ENCODE measurements at regions not wholly inside any gene's neighbourhood (a gene's known extent, or its start where the extent isn't known, plus 50 kb on each side); places are given as distances from the start of the nearest gene placed in this dataset.

DNA sequence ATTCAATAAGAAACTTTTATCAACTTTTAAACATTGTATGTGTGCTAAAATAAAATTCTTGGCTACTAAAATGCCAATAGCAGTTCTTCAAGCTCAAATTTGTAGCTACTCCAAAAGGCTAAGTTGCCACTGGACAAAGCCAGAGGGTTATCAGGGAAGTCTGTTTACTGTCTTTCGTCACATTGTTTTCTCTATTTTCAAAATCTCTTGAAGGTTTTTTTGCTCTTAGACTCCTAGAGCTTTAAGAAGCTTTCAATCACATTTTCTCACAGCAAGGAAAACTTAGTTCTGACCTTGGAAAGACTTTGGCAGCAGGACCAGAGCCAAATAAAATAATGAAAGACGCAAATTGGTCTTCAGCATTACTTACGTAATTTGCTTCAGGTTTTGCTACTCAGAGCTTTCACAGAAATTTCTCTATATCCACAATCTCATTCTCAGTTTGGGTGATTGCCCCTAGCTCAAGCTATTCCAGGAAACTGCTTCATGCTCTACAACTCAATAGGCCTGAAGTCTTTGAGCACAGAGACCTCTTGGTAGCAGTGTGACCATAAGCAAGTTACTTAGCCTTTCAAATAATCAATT lies 257.7 kb downstream of the GABRG2 start:
- H3K4me2 ChIP-seq (ENCODE audit: insufficient read depth, low read length): no peak overlapping the region
- no peak overlapping the region for H2AFZ ChIP-seq (ENCODE audit: low read length)
- H3K4me3 ChIP-seq (ENCODE audit: insufficient read depth, low read length): no peak overlapping the region
- no peaks in the 10 kb centered on the region for H3K36me3 ChIP-seq (ENCODE audit: insufficient read depth, low read length)
- H3K9me3 ChIP-seq (ENCODE audit: low read depth, low read length): no peaks in the 10 kb centered on the region
- H4K20me1 ChIP-seq (ENCODE audit: insufficient read depth, low read length): no peaks in the 10 kb centered on the region
- no peak for DNase-seq (ENCODE audit: insufficient read length, low spot score, missing footprints)
- TF ChIP-seq, protein P1, sequence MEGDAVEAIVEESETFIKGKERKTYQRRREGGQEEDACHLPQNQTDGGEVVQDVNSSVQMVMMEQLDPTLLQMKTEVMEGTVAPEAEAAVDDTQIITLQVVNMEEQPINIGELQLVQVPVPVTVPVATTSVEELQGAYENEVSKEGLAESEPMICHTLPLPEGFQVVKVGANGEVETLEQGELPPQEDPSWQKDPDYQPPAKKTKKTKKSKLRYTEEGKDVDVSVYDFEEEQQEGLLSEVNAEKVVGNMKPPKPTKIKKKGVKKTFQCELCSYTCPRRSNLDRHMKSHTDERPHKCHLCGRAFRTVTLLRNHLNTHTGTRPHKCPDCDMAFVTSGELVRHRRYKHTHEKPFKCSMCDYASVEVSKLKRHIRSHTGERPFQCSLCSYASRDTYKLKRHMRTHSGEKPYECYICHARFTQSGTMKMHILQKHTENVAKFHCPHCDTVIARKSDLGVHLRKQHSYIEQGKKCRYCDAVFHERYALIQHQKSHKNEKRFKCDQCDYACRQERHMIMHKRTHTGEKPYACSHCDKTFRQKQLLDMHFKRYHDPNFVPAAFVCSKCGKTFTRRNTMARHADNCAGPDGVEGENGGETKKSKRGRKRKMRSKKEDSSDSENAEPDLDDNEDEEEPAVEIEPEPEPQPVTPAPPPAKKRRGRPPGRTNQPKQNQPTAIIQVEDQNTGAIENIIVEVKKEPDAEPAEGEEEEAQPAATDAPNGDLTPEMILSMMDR (IDR thresholded peaks at IDR 0.05; ENCODE audit: extremely low read depth, low read depth, low read length): no peak
- no peaks in the 10 kb centered on the region for H3K4me1 ChIP-seq (ENCODE audit: insufficient read depth, low read length)
- H3K27me3 ChIP-seq (ENCODE audit: insufficient read depth, low read length): no peaks in the 10 kb centered on the region
- H3K79me2 ChIP-seq (ENCODE audit: insufficient read depth, low read length): no peaks in the 10 kb centered on the region
- no peak overlapping the region for H3K27ac ChIP-seq (ENCODE audit: low read depth, low read length)

DNA sequence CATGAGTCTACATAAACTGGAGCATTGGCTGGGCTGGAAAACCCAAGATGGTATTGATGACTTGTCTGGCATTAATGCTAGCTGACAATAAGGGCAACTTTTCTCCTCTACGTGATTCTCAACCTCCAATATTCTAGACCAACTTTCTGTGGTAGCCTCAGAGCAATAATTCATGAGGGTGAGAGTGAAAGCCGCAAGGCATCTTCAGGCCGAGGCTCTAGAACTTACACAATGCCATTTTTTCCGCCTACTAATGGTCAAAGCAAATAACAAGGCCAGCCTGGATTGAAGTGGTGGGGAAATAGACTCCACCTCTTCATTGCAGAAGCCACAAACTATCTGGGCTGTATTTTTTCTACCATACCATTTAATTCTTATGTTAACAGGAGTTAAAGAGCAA lies 267.4 kb downstream of the GABRG2 start:
- H3K4me2 ChIP-seq (ENCODE audit: insufficient read depth, low read length): no peak overlapping the region
- no peaks in the 10 kb centered on the region for H3K4me1 ChIP-seq (ENCODE audit: insufficient read depth, low read length)
- no peaks in the 10 kb centered on the region for H4K20me1 ChIP-seq (ENCODE audit: insufficient read depth, low read length)

DNA sequence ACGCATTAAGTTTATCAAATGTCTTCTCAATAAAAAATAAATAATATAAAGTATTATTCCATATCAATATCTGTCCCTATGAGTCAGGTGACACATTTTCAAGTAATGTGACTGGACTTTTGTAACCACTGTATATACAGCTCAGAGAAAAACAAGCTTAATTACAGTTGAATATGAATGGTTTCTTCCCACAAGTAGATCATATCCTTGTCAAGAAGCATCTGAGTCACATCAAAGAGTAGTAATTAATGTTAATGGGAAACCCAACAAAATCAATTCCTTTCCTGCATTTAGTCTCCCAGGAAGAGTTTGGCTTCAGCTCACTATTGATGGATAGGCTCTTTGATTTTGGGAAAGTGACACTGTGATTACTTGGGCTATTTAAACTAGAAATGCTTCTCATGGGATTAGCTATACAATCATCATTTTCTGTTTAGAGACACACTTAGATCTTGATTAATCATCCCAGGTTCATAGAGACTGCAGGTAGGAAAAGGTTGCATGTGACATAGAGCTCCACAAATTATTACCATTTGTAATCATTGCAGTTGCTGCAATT lies 292.9 kb downstream of the GABRG2 start:
- no peaks in the 10 kb centered on the region for H3K27me3 ChIP-seq (ENCODE audit: insufficient read depth, low read length)
- no peak for DNase-seq (ENCODE audit: insufficient read length, low spot score, missing footprints)
- no peaks in the 10 kb centered on the region for H3K79me2 ChIP-seq (ENCODE audit: insufficient read depth, low read length)
- TF ChIP-seq, protein P1 (IDR thresholded peaks at IDR 0.05; ENCODE audit: extremely low read depth, low read depth, low read length): no peak
- H3K36me3 ChIP-seq (ENCODE audit: insufficient read depth, low read length): no peaks in the 10 kb centered on the region
- no peak overlapping the region for H3K4me3 ChIP-seq (ENCODE audit: insufficient read depth, low read length)
- no peak overlapping the region for H3K27ac ChIP-seq (ENCODE audit: low read depth, low read length)
- H3K4me2 ChIP-seq (ENCODE audit: insufficient read depth, low read length): no peak overlapping the region
- H2AFZ ChIP-seq (ENCODE audit: low read length): no peak overlapping the region
- no peaks in the 10 kb centered on the region for H4K20me1 ChIP-seq (ENCODE audit: insufficient read depth, low read length)
- no peaks in the 10 kb centered on the region for H3K4me1 ChIP-seq (ENCODE audit: insufficient read depth, low read length)
- no peaks in the 10 kb centered on the region for H3K9me3 ChIP-seq (ENCODE audit: low read depth, low read length)

More for the DNA sequence above, 267.4 kb downstream of the GABRG2 start:
- no peaks in the 10 kb centered on the region for H3K36me3 ChIP-seq (ENCODE audit: insufficient read depth, low read length)
- no peak overlapping the region for H2AFZ ChIP-seq (ENCODE audit: low read length)
- no peaks in the 10 kb centered on the region for H3K27me3 ChIP-seq (ENCODE audit: insufficient read depth, low read length)
- no peak overlapping the region for H3K27ac ChIP-seq (ENCODE audit: low read depth, low read length)
- H3K9me3 ChIP-seq (ENCODE audit: low read depth, low read length): peaks cover 3% of the 10 kb centered on the region
- TF ChIP-seq, protein P1 (IDR thresholded peaks at IDR 0.05; ENCODE audit: extremely low read depth, low read depth, low read length): no peak
- no peaks in the 10 kb centered on the region for H3K79me2 ChIP-seq (ENCODE audit: insufficient read depth, low read length)
- no peak for DNase-seq (ENCODE audit: insufficient read length, low spot score, missing footprints)
- no peak overlapping the region for H3K4me3 ChIP-seq (ENCODE audit: insufficient read depth, low read length)

DNA sequence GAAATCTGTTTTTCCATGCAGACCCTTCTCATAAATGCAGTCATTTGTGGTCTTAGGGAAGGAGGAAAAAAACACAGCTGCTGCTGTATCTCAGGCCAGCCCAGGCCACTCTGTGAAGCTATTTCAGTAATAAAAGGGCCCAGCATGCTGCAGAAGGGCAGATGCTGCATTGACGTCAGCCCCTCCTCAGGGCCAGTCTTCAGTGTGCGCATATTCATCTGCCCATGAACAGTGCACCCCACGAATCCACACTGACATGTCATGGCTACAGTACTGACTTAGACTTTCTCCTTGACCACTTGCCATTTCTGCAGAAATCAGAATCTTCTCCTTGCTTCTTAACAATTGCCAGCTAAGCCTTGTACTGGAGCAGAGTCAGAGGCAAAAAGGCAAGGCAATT lies 304.7 kb downstream of the GABRG2 start:
- TF ChIP-seq, protein P1 (IDR thresholded peaks at IDR 0.05; ENCODE audit: extremely low read depth, low read depth, low read length): no peak
- H3K9me3 ChIP-seq (ENCODE audit: low read depth, low read length): no peaks in the 10 kb centered on the region
- H2AFZ ChIP-seq (ENCODE audit: low read length): no peak overlapping the region
- no peak overlapping the region for H3K4me3 ChIP-seq (ENCODE audit: insufficient read depth, low read length)
- H3K4me1 ChIP-seq (ENCODE audit: insufficient read depth, low read length): no peaks in the 10 kb centered on the region
- no peak overlapping the region for H3K4me2 ChIP-seq (ENCODE audit: insufficient read depth, low read length)
- H4K20me1 ChIP-seq (ENCODE audit: insufficient read depth, low read length): no peaks in the 10 kb centered on the region
- DNase-seq (ENCODE audit: insufficient read length, low spot score, missing footprints): no peak
- no peaks in the 10 kb centered on the region for H3K36me3 ChIP-seq (ENCODE audit: insufficient read depth, low read length)
- H3K27ac ChIP-seq (ENCODE audit: low read depth, low read length): no peak overlapping the region
- no peaks in the 10 kb centered on the region for H3K79me2 ChIP-seq (ENCODE audit: insufficient read depth, low read length)
- no peaks in the 10 kb centered on the region for H3K27me3 ChIP-seq (ENCODE audit: insufficient read depth, low read length)

Measured in osteoblast (primary cell).